GM10248 (cell line): ENCODE measurements at regions not wholly inside any gene's neighbourhood (a gene's known extent, or its start where the extent isn't known, plus 50 kb on each side); places are given as distances from the start of the nearest gene placed in this dataset.

ENCODE experiments used
- CTCF ChIA-PET: fragments of 300-600 bp; sonication (Branson Sonifier 250); formaldehyde crosslinking; extraction: SDS; loops from one replicate; lab custom pipeline; 2021; ENCODE audit warnings: antibody characterized with exemption; lab: Yijun Ruan, JAX
- POLR2A ChIA-PET: fragments of 350-650 bp; sonication (Branson Sonifier 250); formaldehyde crosslinking; extraction: SDS; loops from one replicate; lab custom pipeline; 2020; ENCODE audit warnings: antibody characterized with exemption; lab: Yijun Ruan, JAX
- DNase-seq: peaks from one replicate; pipeline ENCODE4 v3.0.0; 2012; ENCODE audit errors: extremely low spot score
- TF ChIP-seq, protein P1 (sequence below): IDR thresholded peaks from 2 replicates; pipeline ENCODE4 v1.5.1; 2012; ENCODE audit warnings: mild to moderate bottlenecking, low read depth; ENCODE audit errors: extremely low read depth, missing control alignments, control extremely low read depth

DNA sequence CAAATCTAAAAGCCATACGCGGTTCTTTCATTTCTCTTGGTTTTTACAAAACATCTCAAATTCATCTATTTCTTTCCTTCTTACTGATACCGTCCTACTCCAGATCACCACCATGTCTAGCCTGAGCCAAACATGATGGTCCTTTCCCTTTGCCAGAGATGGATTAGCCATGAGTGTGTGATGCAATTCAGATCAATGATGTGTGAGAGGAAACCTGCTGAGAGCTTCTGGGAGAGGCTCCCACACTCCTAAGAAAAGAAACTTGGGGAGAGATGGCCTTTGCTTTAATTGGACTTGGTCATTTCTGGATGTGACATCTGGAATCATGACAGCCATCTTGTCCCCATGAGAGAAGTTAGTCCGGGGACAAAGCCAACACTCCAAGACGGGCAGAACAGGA is 367.2 kb downstream of the FGFR2 start:
- POLR2A ChIA-PET, result no interaction called here
- DNase-seq, result no peak

DNA sequence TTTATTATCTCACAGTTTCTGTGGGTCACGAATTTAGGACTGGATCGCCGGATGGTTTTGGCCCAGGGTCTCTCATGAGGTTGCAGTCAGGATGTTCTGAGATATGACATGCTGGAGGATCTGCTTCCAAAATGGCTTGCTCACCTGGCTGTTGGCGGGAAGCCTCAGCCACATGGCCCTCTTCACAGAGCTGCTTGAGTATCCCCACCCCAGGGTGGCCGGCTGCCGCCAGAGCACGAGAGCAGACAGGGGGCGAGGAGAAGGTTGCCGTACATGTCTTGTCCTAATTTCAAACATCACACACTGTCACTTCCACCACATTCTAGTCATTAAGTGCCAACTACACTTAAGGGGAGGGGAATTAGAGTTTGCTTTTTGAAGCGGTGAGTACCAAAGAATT is 365.8 kb downstream of the FGFR2 start:
- TF ChIP-seq, protein P1, sequence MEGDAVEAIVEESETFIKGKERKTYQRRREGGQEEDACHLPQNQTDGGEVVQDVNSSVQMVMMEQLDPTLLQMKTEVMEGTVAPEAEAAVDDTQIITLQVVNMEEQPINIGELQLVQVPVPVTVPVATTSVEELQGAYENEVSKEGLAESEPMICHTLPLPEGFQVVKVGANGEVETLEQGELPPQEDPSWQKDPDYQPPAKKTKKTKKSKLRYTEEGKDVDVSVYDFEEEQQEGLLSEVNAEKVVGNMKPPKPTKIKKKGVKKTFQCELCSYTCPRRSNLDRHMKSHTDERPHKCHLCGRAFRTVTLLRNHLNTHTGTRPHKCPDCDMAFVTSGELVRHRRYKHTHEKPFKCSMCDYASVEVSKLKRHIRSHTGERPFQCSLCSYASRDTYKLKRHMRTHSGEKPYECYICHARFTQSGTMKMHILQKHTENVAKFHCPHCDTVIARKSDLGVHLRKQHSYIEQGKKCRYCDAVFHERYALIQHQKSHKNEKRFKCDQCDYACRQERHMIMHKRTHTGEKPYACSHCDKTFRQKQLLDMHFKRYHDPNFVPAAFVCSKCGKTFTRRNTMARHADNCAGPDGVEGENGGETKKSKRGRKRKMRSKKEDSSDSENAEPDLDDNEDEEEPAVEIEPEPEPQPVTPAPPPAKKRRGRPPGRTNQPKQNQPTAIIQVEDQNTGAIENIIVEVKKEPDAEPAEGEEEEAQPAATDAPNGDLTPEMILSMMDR, result no peak
- no peak for DNase-seq
- ChIA-PET POLR2A (no interaction called here), CTCF (interaction anchor here (1.5 kb wide), 1 partner anchor 18 kb away, joined by 4 read pairs; no protein-coding TSS in a partner anchor)

More for the DNA sequence above, 367.2 kb downstream of the FGFR2 start:
- TF ChIP-seq, protein P1, result no peak
- CTCF ChIA-PET, result no interaction called here

DNA sequence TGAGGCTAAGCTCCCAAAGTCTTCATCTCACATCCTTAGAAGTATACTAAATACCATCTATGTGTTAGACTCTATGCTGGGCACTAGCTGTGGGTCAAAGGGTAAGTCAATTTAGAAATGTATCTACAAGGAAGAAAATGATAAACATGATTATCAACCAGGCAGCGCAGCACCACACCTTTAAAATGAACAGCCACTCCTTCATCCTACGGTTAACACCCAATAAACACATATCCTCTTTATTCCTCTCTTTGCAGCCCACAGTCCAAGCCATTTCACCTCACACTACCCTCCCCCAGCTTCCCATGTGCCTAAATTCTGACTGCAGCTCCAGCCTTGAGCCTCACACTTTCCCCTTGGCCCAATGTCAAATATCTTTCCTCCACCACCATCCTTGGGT is 362.6 kb downstream of the FGFR2 start:
- no peak for DNase-seq
- POLR2A ChIA-PET, result no interaction called here
- TF ChIP-seq, protein P1, result no peak
- CTCF ChIA-PET, result no interaction called here

DNA sequence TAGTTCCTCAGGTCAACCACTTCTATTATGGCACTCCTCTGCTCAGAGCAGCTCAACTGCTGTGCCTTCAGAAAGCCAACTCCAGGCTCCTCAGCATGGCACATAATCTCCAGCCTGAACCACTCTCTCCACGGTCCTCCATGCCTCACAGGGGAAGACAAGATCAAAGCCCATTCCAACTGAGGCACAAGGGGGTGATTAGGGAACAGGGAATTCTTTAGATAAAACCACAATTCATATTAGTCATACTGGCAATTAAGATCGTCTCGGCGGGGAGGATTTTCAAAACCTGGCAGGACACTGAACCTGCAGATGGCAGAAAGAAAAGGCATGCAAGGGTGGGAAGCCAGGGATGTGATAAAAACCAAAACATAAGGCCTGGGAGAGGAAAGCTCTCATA is 361.6 kb downstream of the FGFR2 start:
- CTCF ChIA-PET, result interaction anchor here (1.0 kb wide), 1 partner anchor 9 kb away, joined by 3 read pairs; no protein-coding TSS in a partner anchor
- TF ChIP-seq, protein P1, result no peak
- no peak for DNase-seq
- POLR2A ChIA-PET, result no interaction called here

DNA sequence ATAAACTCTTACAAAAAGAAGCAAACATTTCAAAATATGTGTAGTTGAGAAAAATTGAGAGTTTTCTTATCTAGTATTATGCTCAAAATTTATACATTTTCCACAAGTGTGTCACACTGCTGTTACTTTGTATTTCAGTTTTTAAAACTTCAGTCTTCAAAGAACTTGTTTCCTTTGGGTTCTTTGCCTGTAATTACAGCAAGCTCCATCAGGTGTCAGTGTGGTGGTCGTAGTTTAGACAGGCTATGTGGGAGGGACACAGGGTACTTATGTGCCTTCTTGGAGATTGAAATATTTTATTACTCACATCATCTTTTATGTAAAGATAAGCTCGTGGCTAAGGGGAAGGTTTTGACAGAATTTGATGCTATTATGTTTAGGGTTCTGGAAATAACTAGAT is 360.5 kb downstream of the FGFR2 start:
- TF ChIP-seq, protein P1, result no peak
- DNase-seq, result no peak
- ChIA-PET POLR2A (no interaction called here), CTCF (no interaction called here)

DNA sequence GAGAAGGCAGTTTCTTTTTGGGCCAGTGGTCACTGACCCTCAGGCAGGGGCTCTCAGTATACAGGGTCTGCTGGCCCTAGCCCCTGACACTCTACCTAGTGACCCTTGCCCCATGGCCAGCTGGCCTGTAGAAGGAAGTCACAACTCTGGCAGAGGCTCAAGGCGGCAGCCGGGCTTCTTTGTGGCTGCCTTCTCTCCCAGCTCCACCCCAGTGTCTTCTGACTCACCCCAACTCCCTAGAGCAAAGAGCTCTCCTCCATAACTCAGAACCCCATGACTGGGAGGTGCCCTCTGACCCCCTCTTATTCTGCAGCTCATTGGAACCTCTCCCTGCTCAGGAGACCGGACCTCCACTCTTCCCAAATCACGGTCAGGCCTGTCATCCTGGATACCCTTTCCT is 358.2 kb downstream of the FGFR2 start:
- no peak for DNase-seq
- TF ChIP-seq, protein P1, result no peak
- POLR2A ChIA-PET, result no interaction called here
- CTCF ChIA-PET, result no interaction called here
